MCF 10A (cell line): ENCODE measurements at regions not wholly inside any gene's neighbourhood (a gene's known extent, or its start where the extent isn't known, plus 50 kb on each side); places are given as distances from the start of the nearest gene placed in this dataset.
"Not testable (repeated sequence)": the region's sequence is repeated elsewhere in the genome, so short reads cannot be mapped to it uniquely, and the experiment has no call there.

ENCODE experiments used
- BruUV-seq: library from RNA; stranded (reverse); fragments of 400-500 nt; replicated peaks from 2 replicates; lab custom pipeline; 2021; lab: Mats Ljungman, UMichigan
- CTCF ChIA-PET: fragments of 300-600 bp; sonication (Branson Sonifier 250); formaldehyde crosslinking; extraction: SDS; loops from one replicate; lab custom pipeline; 2021; ENCODE audit warnings: antibody characterized with exemption, inconsistent platforms; lab: Yijun Ruan, JAX
- POLR2A ChIA-PET: fragments of 300-600, 350-650 bp; sonication (Branson Sonifier 250); formaldehyde crosslinking; extraction: SDS; loops from one replicate; lab custom pipeline; 2020; ENCODE audit warnings: antibody characterized with exemption, inconsistent platforms; lab: Yijun Ruan, JAX
- DNase-seq: peaks from one replicate; pipeline ENCODE4 v3.0.0-alpha.2; 2018; ENCODE audit not compliant: unreplicated experiment
- H3K27ac Mint-ChIP-seq: one replicate; pipeline ENCODE4 v1.8.0; 2022; ENCODE audit warnings: mild to moderate bottlenecking, low read depth, mixed read lengths; ENCODE audit not compliant: unreplicated experiment
- H3K27me3 Mint-ChIP-seq: one replicate; pipeline ENCODE4 v1.8.0; 2022; ENCODE audit warnings: mixed read lengths; ENCODE audit not compliant: insufficient read depth, unreplicated experiment
- H3K36me3 Mint-ChIP-seq: one replicate; pipeline ENCODE4 v1.8.0; 2022; ENCODE audit warnings: mild to moderate bottlenecking, moderate library complexity, mixed read lengths; ENCODE audit not compliant: insufficient read depth, unreplicated experiment
- H3K4me1 Mint-ChIP-seq: one replicate; pipeline ENCODE4 v1.8.0; 2022; ENCODE audit warnings: mixed read lengths; ENCODE audit not compliant: insufficient read depth, unreplicated experiment
- H3K4me3 Mint-ChIP-seq: one replicate; pipeline ENCODE4 v1.8.0; 2022; ENCODE audit warnings: mild to moderate bottlenecking, moderate library complexity, mixed read lengths; ENCODE audit not compliant: unreplicated experiment
- H3K9me3 Mint-ChIP-seq: one replicate; pipeline ENCODE4 v1.8.0; 2022; ENCODE audit warnings: mixed read lengths; ENCODE audit not compliant: unreplicated experiment
- CTCF ChIP-seq: fragments of 200-600 bp; IDR thresholded peaks from one replicate; pipeline ENCODE4 v1.8.0; 2022; ENCODE audit warnings: antibody characterized with exemption, mild to moderate bottlenecking; ENCODE audit not compliant: unreplicated experiment
- intact Hi-C: fragments of 100-400 bp; cut with micrococcal nuclease; formaldehyde crosslinking; loops from 2 replicates; pipeline ENCODE4 v1.14.1; 2022

DNA sequence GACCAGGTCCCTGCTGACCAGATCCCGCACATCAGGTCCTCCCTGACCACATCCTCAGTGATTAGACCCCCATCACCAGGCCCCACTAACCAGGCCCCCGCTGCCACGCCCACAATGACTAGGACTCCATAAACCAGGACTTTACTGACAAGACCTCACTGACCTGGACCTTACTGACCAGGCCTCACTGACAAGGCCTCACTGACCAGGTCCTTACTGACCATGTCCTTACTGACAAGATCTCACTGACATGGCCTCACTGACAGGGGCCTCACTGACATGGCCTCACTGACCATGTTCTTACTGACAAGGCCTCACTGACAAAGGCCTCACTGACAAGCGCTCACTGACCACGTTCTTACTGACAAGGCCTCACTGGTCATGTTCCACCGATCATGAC, 107.9 kb upstream of the TEKT4 start:
- H3K4me1 Mint-ChIP-seq = no peaks in the 10 kb centered on the region
- H3K27me3 Mint-ChIP-seq = peaks cover 6% of the 10 kb centered on the region

GRCh38 chr2:94764331-94764730, 106.9 kb upstream of the TEKT4 start:
- BruUV-seq, intact Hi-C loops, H3K9me3 Mint-ChIP-seq, H3K27ac Mint-ChIP-seq, CTCF ChIA-PET, DNase-seq, H3K27me3 Mint-ChIP-seq, H3K4me1 Mint-ChIP-seq, H3K4me3 Mint-ChIP-seq, H3K36me3 Mint-ChIP-seq, POLR2A ChIA-PET: not testable (repeated sequence)

More for the DNA sequence above, 107.9 kb upstream of the TEKT4 start:
- POLR2A ChIA-PET = no interaction called here
- no peak overlapping the region for H3K27ac Mint-ChIP-seq
- no peaks in the 10 kb centered on the region for H3K9me3 Mint-ChIP-seq
- TF ChIP-seq CTCF = no peak
- H3K36me3 Mint-ChIP-seq = no peaks in the 10 kb centered on the region
- CTCF ChIA-PET = no interaction called here
- intact Hi-C loops = no loop called here
- DNase-seq = no peak
- no TSS peak for BruUV-seq
- no peak overlapping the region for H3K4me3 Mint-ChIP-seq

DNA sequence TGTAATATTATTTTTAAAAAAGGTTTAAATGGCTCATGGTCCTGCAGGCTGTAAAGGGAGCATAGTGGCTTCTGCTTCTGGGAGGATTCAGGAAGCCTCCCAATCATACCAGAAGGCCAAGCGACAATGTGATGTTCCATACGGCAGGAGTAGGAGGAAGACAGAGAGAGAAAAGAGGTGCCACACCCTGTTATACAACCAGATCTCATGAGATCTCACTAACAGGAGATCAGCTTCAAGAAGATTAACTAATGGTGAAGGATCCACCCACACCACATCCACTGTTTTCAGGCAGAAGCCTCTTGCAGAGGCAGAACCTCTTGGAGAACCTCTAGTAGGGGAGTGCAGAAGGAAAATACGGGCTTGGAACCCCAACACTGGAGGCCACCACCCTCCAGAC, 103.9 kb upstream of the TEKT4 start:
- Mint-ChIP-seq H3K36me3 (no peaks in the 10 kb centered on the region), H3K4me3 (no peak overlapping the region), H3K4me1 (no peaks in the 10 kb centered on the region), H3K27ac (no peak overlapping the region), H3K9me3 (no peaks in the 10 kb centered on the region), H3K27me3 (peaks cover 9% of the 10 kb centered on the region)
- no peak for TF ChIP-seq CTCF
- no TSS peak for BruUV-seq
- DNase-seq = no peak
- ChIA-PET POLR2A (no interaction called here), CTCF (no interaction called here)
- intact Hi-C loops = no loop called here

DNA sequence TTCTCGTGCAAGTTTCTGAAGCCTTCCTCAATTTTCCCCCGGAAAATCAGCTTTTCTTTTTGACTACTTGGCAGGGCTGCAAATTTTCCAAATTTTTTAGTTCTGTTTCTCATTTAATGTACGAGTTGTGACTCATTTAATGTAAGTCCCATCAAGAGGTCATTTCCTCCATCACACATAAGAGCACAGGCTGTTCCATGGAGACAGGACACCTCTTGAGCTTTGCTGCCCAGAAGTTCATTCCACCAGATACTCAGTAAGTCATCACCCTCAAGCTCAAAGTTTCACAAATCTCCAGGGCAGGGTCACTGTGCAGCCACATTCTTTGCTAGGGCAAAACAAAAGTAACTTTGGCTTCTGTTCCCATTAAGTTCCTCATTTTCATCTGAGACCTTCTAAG, 101.5 kb upstream of the TEKT4 start:
- intact Hi-C loops = no loop called here
- no peak overlapping the region for H3K4me3 Mint-ChIP-seq
- H3K27me3 Mint-ChIP-seq = peaks cover 9% of the 10 kb centered on the region
- H3K4me1 Mint-ChIP-seq = no peaks in the 10 kb centered on the region
- TF ChIP-seq CTCF = no peak
- no peaks in the 10 kb centered on the region for H3K36me3 Mint-ChIP-seq
- no peak for DNase-seq
- H3K9me3 Mint-ChIP-seq = no peaks in the 10 kb centered on the region
- BruUV-seq = no TSS peak
- H3K27ac Mint-ChIP-seq = no peak overlapping the region
- CTCF ChIA-PET = interaction anchor here (0.6 to 0.8 kb wide), 2 partner anchors 187 to 458 kb away, joined by 3 to 4 read pairs; no protein-coding TSS in a partner anchor
- POLR2A ChIA-PET = no interaction called here

DNA sequence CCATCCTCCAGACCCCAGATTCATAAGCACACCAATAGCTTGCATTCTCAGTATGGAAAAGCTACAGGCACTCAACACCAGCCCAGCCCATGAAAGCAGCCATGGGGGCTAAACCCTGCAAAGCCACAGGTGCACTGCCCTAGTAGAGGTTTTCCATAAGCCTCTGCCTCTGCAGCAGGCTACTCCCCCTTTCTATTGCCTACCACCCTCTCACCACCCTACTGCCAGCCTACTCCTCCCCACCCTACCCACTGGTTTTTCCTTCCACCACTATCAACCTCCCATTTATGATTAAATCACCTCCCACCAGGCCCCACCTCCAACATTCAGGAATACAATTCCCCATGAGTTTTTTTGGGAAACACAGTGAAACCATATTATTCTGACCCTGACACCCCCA, 96.4 kb upstream of the TEKT4 start:
- Mint-ChIP-seq H3K27ac (no peak overlapping the region), H3K9me3 (no peaks in the 10 kb centered on the region), H3K4me1 (no peaks in the 10 kb centered on the region), H3K27me3 (peaks cover 26% of the 10 kb centered on the region), H3K36me3 (no peaks in the 10 kb centered on the region), H3K4me3 (no peak overlapping the region)
- intact Hi-C loops = no loop called here
- CTCF ChIA-PET = no interaction called here
- no peak for TF ChIP-seq CTCF
- DNase-seq = no peak
- POLR2A ChIA-PET = no interaction called here
- BruUV-seq = no TSS peak
